GM13977 (cell line): ENCODE measurements at regions not wholly inside any gene's neighbourhood (a gene's known extent, or its start where the extent isn't known, plus 50 kb on each side); places are given as distances from the start of the nearest gene placed in this dataset.

Experiments used
- DNase-seq: peaks from one replicate; pipeline ENCODE4 v3.0.0; 2012; ENCODE audit warnings: low spot score
- in situ Hi-C: fragments of 300-500 bp; cut with MboI; formaldehyde crosslinking; loops from one replicate; pipeline ENCODE4 v1.12.0; 2022; ENCODE audit warnings: low sequenced_read_pairs, low pct_unique_long_range_greater_than_20kb, mixed read lengths, inconsistent platforms; ENCODE audit not compliant: unreplicated experiment
- TF ChIP-seq, protein P1 (sequence below): IDR thresholded peaks from 2 replicates; pipeline ENCODE4 v1.5.1; 2012; ENCODE audit warnings: mild to moderate bottlenecking, control low read depth; ENCODE audit not compliant: insufficient read depth; ENCODE audit errors: extremely low read depth, missing control alignments

GRCh38 chr13:79637133-79637763, 156.3 kb downstream of the NDFIP2 start:
- in situ Hi-C loops = no loop called here
- DNase-seq = no peak

GRCh38 chr13:79631051-79631659, 150.2 kb downstream of the NDFIP2 start:
- TF ChIP-seq, protein P1, sequence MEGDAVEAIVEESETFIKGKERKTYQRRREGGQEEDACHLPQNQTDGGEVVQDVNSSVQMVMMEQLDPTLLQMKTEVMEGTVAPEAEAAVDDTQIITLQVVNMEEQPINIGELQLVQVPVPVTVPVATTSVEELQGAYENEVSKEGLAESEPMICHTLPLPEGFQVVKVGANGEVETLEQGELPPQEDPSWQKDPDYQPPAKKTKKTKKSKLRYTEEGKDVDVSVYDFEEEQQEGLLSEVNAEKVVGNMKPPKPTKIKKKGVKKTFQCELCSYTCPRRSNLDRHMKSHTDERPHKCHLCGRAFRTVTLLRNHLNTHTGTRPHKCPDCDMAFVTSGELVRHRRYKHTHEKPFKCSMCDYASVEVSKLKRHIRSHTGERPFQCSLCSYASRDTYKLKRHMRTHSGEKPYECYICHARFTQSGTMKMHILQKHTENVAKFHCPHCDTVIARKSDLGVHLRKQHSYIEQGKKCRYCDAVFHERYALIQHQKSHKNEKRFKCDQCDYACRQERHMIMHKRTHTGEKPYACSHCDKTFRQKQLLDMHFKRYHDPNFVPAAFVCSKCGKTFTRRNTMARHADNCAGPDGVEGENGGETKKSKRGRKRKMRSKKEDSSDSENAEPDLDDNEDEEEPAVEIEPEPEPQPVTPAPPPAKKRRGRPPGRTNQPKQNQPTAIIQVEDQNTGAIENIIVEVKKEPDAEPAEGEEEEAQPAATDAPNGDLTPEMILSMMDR = no peak
- in situ Hi-C loops = no loop called here
- no peak for DNase-seq

More at GRCh38 chr13:79637133-79637763, 156.3 kb downstream of the NDFIP2 start:
- TF ChIP-seq, protein P1 = no peak

- TF ChIP-seq, protein P1 = no peak
- DNase-seq = no peak
- in situ Hi-C loops = no loop called here
Measured at GRCh38 chr13:79628463-79628862, 147.5 kb downstream of the NDFIP2 start.

DNA sequence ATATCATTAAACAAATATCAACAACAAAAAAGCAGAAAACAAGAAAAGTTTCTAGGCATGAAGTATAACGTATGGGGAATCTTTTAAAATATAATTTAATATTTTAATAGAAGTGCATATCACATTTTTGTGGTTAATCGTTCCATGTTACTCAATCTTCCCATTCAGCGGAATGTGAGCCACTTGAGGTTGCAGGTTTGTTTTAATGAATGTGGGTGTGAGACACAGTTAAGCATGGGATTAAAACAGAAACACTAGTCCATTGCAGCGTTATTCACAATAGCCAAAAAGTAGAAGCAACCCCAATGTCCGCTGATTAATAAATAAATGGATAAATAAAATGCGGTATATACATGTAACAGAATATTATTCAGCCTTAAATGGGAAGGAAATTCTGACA, 146.0 kb downstream of the NDFIP2 start:
- TF ChIP-seq, protein P1 = no peak
- in situ Hi-C loops = no loop called here
- no peak for DNase-seq

GRCh38 chr13:79625517-79625916, 144.6 kb downstream of the NDFIP2 start:
- DNase-seq = no peak
- in situ Hi-C loops = no loop called here
- TF ChIP-seq, protein P1 = no peak

DNA sequence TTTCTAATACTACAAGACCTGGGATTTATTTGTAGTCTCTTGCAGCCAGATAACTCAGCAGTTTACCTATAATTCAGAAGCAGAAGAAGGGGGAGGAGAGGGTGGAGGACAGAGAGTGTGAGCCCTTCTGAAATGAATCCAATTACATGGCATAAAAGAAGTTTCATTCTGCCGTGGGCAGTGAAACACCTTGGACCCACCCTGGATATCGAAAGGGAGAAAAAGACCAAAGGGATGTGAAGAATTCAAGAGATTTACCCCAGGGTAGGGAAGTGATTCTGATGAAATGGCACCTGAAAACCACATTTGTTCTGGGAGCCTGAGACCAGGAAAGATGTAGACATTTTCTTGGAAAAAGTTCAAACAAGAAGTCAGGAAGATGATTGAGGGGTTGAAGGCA, 140.9 kb downstream of the NDFIP2 start:
- in situ Hi-C loops = no loop called here
- TF ChIP-seq, protein P1 = no peak
- no peak for DNase-seq
